IPS-NIHi11 (cell line): ENCODE measurements at regions not wholly inside any gene's neighbourhood (a gene's known extent, or its start where the extent isn't known, plus 50 kb on each side); places are given as distances from the start of the nearest gene placed in this dataset.

Experiments used
- DNase-seq: peaks from one replicate; pipeline ENCODE4 v3.0.0; 2012; ENCODE audit warnings: mixed read lengths, low spot score

DNA sequence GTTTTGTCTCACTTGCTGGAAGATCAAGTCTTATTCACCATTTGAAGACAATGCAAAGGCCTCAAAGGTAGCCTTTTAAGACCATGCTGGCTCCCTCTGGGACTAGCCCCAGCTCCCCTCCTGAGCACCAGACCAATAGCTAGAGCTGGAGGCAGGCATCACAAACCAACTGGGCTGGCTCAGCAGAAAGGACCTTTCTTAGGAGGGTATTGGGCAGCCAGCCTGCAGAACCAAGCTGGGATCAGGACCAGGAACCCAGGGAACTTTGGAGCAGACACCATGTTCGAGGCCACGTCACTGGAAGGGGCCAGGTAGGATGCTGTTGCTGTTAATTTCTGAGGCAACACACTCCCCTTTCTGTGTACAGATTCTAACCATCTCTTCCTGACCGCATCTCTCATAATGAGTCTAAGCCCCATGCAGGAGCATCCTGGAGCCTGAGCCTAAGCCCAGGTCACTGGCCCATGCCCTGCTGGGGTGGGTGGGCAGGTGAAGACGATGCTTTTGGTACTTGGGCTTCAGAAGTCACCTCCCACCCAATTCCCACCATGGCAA is 81.4 kb upstream of the KLF13 start:
- no peak for DNase-seq

DNA sequence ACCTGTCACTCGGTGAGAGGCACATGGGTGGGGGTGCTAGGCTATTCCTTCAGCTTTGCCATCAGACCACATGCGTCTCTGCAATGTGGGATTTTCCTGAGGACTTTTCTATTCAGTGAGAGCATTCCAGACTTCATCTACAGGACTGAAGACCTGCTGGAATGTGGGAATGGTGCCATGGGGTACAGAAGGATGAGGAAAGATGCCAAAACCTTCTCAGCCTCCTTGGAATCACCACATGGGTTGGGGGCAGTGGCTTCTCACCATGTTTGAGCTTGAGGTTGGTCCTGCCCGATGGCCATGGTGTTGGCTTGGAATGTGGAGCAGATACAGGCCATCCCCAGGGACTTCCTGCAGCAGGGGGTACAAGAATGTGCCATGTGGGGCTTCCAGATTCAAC is 80.9 kb upstream of the KLF13 start:
- no peak for DNase-seq

DNA sequence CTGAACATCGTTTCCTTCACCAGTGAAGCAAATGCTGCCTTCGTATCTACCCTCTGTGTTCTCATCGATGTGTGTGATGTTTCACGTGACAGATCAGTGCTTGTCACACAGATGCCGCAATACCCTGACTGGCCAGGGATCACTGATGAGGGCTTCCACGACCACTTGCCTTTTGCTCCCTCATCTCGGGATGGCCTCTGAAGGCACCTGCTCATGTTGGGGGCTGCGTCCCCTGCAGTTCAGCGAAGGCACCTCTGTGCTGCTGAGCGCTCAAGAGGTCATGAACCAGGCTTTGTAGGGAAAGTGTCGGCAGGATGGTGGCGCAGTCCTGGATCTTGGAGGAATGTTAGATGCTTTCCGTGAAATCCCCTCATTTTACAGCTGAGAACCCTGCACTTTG is 79.2 kb upstream of the KLF13 start:
- no peak for DNase-seq

DNA sequence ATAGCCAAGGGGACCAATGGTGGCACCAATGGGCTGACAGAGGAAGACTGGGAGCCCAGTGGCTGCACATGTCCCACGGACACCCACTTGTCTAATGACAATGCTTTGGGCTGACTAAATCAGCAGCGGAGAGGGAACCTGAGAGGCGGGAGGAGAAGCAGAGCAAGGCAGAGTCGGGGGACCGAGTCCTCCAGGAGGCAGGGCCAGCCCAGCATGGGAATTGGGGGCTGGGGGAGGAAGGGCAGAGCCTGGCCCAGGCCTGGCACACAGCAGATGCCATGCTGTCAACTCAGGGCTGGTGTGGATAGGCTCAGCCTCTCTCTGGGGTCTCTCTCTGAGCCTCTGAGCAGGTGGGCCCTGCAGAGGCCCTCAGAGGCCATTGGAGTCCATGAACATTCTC is 78.4 kb upstream of the KLF13 start:
- DNase-seq, result no peak

DNA sequence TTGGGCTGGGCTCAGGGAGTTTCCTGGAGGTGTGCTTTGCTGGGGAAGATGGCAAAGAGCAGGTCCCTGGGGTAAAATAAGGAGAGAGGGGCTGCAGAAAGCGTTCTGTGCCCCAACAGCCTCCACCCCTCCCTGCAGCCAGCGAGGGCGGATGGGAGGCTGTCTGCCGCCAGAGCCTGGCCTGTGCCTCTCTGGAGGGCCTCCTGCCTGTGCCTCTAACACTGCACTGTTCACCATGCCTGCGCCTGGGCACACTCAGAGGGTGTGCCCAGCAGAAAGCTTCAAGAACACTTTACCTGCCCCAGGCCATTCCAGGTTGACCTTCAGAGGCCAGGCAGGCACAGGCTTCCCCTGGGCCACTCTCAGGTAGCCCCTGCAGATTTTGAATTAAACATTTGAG is 77.7 kb upstream of the KLF13 start:
- DNase-seq, result no peak

DNA sequence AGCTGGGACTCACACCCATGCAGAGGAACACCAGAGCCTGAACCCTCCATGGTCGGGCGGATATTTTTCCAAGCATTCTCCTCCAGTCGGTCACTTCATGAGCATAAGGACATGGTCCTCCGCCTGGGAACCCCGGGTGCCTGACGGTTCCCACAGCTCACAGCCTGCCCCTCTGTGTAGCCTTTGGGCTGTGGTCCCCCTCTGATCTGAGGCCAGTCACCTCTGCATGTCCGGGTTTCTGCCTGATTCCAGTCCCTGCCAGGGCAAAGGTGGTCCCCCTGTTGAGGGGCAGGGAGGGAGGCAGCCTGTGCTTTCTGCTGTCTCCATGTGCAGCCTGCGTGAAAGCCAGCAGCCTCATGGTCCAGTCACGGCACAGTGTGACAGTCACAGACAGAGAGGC is 76.6 kb upstream of the KLF13 start:
- no peak for DNase-seq

DNA sequence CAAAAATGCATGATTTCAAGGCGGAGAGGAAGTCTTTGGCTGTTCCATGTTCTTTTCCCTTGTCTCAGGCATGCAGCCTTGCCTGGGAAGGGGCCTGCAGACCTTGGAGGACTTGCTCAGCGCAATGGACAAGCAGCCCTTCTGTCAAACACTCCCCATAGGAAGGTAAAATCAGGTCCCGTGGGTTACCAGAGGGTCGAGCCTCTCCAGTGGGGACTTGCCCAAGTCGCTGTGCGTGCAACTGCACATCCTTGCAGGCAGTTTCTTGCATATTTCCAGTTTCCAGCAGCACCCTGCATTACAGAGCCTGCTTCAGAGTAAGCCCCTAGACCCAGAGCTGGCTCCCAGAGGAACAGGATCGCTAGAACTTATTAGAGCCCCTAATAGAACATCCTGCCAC is 75.5 kb upstream of the KLF13 start:
- no peak for DNase-seq

DNA sequence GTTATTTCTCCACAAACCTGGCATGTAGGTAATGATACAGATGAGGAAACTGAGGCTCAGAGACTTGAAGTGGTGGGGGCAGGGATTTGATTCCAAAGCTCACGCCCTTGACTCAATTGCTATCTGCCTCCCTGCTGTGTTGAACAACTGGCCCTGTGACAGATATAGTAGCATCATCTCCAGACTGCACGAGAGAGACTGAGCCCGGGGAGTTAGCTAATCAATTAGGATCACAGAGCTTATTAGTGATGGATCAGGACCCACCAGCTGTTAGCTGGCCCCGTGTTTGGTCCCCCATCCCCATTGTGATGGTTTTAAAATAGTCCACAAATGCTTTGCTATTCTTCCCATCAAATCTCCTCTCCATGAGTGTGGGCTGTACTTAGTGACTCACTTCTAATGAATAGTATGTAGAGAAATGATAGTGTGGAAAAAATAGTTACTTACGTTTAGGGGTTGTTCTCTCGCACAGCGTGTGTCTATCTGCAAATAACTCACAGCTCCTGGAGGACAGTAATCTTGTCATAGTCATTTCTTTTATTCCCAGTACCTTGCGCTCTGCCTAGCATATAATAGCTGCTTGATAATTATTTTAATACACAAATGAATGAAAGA is 74.4 kb upstream of the KLF13 start:
- DNase-seq, result no peak

DNA sequence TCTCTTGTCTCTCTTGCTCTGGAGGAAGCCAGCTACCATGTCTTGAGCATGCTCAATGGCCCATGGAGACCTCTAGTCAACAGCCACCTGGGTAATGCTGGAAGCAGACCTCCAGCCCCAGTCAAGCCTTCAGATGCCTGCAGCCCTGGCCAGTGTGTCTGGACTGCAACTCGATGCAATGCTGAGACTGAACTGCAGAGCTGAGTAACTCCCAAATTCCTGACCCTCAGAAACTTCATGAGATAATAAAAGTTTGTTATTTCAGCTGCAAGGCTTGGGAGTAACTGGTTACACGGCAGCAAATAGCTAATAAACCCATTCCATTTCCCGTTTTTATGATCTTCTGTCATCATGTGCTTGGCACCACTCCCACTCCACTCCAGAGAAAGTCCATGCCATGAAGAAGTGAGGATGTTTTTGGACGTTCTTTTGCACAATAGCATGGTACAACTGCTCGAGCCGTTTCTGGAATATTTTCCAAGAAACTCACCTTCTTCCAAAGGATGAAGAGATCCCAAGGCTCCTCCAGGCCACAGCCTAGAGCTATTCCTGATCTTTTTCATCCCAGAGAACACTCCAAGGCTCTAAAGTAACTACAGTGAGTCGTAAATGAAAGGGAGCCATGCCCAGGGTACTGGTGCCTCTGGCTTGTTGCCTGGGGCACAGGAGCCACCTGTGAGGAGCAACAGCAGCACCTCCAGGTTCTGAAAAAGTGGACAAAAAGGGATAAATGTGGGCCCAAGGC is 72.0 kb upstream of the KLF13 start:
- DNase-seq, result no peak

DNA sequence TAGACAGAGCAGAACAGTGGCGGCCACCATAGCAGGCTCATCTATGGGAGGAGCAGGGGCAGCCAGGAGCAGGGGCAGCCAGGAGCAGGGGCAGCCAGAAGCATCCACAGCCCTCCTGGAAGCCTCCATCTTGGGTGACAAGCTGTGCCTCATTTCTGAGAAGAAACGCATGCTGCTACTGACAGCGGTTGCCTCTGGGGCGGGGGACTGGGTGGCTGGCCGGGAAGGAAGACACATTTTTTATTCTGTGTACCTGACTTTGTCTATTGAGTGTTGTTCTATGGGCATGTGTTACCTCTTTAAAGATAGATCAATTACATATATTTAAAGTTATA is 71.5 kb upstream of the KLF13 start:
- DNase-seq, result no peak

DNA sequence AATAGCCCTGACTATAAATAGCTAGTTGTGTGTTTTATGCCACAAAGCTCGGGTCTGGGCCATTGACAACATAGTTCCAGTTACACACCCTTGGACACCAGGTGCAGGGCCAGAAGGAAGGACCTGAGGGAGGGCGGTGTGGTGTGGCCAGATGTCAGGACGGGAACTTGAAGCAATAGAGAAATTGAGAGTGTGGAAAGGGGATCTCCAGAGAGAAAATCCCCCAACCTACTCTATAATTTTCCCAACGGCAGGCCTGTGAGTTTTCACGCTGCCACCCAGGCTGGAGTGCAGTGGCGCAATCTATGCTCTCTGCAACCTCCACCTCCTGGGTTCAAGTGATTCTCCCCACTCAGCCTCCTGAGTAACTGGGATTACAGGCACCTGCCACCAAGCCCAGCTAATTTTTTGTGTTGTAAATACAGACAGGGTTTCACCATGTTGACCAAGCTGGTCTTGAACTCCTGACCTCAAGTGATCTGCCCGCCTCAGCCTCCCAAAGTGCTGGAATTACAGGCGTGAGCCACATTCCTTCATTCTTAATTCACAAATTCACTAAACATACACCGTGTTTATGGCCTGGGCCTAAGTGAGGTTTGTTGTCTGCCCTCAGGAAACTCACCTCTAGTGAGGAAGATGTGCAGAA is 70.8 kb upstream of the KLF13 start:
- DNase-seq, result no peak

DNA sequence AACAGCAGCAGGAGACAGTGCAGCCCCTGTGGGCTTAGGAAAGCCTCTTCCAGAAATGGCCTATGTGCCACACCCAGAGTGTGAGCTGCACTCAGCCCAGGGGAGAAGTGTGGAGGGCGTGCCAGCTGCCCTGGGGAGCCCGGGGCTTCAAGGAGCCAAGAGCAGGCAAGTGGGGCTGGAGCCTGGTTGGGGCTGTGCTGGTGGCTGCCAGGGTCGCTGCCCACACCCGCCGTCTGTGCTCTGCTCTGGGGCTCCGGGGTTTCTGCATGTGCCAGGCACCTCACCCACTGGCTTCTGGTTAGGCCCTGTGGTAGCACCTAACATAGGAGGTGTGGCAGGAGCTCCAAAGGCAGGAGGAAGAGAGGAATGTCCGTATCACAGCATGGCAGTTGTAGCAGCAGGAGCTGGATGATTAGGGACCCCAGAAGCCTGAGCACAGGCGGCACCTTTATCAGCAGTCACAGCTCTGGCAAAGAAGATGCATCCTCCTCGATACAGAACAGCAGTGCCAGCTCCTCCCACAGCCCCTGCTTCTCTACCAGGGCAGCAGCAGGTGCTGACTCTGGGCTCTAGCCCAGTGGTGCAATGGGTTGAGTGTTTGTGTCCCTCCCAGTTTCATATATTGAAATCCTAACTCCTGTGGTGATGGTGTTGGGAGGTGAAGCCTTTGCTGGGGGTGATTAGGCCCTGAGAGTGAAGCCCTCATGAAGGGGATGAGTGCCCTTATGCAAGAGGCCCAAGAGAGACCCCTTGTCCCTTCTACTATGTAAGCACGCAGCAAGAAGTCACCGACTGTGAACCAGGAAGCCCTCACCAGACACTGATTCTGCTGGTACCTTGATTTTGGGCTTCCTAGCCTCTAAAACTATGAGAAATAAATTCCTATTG is 70.0 kb upstream of the KLF13 start:
- no peak for DNase-seq

DNA sequence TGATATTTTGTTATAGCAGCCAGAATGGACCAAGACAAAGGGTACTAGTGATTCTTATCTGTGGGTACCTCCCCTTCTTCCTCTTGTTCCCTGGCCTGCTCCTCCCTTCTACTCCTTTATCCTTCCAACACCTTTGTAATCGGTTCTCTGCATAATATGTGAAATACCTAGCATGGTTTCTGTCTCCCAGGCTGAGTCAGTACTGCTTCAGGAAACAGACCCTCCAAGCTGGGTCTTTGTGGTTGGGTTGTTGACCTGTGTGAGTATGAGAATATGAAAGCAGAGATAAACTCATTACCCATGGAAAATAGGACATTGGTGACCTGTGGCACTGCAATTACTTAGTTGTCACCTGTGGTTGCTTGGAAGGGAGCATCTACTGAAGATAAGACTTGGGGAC is 69.3 kb upstream of the KLF13 start:
- no peak for DNase-seq

DNA sequence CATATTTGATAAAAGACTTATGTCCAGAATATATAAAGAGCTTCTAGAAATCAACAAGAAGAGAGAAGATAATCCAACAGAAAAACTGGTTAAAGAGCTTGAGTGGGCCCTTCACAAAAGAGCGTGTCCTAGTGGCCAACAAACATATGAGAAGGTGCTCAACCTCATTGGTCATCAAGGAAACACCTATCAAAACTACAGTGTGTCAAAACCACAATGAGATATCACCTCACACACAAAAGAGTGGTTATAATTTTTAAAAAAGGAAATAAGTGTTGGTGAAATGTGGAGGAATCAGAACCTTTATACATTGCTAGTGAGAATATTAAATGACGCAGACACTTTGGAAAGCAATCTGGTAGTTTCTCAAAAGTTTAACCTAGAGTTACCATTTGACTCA is 68.4 kb upstream of the KLF13 start:
- DNase-seq, result no peak

DNA sequence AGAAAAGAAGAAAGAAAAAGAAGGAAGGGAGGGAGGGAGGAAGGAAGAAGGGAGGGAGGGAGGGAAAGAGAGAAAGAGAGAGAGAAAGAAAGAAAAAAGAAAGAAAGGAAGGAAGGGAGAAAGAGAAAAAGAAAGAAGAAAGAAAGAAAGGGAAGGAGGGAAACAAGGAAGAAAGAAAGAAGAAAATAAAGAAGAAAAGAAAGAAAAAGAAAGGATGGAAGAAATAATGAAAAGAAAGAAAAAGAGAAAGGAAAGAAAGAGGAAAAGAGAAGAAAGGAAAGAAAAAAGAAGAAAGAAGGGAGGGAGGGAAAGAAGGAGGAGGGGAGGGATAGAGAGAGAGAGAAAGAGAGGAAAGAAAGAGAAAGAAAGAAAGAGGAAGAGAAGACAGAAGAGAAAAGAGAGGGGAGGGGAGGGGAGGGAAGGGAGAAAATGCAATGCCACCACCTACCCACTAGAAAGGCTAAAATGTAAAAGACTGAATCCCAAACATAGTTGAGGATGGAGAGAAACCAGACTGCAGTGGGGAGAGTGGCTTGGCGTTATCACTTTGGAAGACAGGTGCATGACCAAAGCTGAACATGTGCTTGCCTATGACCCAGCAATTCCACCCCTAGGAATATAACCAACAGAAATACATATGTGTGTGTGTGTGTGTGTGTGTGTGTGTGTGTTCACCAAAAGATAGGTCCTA is 66.9 kb upstream of the KLF13 start:
- DNase-seq, result no peak

DNA sequence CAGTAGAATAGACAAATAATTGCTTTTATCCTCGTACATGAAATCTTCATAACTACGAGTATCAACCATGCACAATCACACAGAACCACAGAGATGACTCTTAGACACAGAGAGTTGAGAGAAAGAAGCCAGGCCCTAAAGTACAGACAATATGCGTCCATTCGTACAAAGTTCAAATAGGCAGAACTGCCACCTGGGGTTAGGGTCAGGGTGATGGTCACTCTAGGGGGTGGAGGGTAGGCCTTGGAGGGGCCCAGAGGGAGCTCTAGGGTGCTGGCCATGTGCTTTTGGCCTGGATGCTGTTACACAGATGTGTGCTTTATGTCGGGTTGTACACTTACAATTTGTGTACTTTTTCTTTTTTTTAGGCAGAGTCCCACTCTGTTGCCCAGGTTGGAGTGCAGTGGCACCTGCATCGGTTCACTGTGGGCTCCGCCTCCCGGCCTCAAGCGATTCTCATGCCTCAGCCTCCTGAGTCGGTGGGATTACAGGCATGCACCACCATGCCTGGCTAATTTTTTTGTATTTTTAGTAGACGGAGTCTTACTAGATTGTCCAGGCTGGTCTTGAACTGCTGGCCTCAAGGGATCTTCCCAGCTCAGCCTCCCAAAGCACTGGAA is 65.9 kb upstream of the KLF13 start:
- no peak for DNase-seq

DNA sequence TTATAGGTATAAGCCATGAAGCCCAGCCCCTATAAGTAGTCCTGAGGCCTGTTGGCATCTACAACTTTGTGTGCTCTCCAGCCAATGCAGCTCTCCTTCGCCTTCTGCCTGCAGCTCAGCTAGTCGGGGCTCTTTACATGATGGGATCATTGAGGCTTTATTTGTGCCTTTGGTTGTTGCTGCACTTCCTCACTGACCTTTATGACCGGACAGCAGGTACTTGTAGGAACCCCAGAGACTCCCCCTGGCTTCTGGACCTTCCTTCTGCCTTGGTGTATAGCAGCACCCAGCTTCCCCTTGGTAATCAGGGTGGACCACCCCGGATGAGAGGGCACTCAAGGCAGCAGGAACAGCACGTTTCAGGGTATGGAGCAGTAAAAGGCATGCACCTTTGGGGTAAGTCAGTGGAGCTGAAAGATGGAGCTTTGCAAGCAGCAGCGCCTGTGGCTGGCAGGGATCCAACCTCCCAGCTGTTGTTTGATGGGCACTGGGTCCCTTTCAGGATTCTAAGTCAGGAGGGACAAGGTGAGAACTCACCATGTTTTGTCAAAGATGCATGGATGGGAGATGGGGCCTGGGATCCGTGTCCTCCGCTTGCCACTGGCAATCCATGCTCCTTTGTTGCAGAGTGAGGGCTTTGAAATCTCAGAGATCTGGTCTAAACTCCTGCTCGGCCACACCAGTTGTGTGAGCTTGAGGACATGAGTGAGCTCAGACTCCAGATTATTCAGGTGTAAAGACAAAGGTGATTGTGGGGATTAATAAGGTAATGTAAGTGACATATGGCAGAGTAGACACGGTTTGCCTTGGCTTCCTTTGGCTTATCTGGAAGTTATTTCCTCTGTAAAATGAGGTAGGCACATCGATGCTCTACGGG is 65.1 kb upstream of the KLF13 start:
- no peak for DNase-seq

DNA sequence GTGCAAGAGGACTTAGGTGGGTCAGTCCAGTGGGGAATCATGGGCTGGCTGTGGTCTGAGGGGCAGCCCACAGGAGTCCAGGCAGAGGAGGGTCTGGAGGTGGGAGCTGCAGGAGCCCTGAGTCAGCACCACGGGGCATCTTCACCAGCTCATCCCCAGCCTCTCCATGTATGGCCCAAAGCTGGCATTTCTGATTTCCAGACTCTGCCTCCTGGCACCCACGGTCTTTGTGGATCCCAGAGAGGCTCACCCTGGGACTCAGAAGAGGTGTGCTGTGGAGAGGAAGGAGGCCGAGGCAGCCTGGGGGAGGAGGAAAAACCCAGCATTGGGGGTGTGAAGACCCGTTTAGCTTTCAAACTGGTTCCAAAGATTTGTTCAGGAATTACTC is 64.5 kb upstream of the KLF13 start:
- no peak for DNase-seq

DNA sequence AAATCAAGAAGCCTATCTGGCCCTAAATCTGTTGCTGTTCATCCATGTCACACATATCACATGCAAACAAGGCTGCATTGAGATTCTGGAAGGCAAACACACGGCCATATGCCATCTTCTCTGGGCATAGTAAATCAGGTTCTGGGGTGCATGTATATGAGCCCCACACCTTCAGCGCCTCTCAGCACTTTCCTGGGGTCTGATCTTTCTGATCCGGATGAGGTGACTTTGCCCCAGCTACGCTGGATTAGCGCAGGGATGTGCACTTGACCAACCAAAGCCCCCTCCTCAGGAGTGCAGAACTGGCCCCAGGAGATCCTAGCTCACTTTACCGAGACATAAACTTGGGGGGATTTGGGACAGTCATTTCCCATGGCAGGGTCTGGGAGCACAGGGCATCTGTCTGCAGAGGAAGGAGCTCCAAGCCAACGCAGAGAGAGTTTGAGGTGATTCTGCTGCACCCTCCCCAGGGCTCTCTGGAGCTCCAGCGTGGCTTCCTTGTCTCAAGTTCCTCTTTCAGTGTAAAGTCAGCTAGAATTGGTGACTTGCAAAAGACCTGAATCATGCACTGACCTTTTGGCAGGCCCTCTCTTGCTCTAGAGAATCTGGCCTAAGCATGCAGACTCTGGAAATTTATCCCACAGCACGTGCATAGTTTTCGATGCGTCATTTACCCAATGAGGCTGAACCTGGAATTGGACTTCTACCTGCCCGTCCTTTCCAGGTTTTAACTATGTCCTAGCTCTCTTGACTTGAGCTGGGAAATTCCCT is 63.5 kb upstream of the KLF13 start:
- no peak for DNase-seq
